Natural killer cell (primary cell): ENCODE measurements at regions not wholly inside any gene's neighbourhood (a gene's known extent, or its start where the extent isn't known, plus 50 kb on each side); places are given as distances from the start of the nearest gene placed in this dataset.

Experiments used
- ATAC-seq, 3 donors: fragments of 150-1000 bp in 2 of 3; fragments of 200-7000 bp in 1 of 3; cut with Tn5 transposase; 1 replicate in 1 of 3; 2 replicates in 2 of 3; pipeline ENCODE4 v1.10.0; 2021; ENCODE audit warnings: mild to moderate bottlenecking in 2 of 3, moderate library complexity in 2 of 3
- DNase-seq, 2 donors: peaks; one replicate each; pipeline versions ENCODE4 v3.0.0 to v3.0.0-alpha.2; 2013 to 2021; ENCODE audit warnings: mixed read lengths in 1 of 2
- H3K27ac ChIP-seq: one replicate; pipeline ENCODE4 v1.5.1; 2013; ENCODE audit warnings: mild to moderate bottlenecking, low read length
- H3K27me3 ChIP-seq: one replicate; pipeline ENCODE4 v1.6.1; 2013; ENCODE audit warnings: low read length; ENCODE audit not compliant: control insufficient read depth, insufficient read depth
- H3K36me3 ChIP-seq: one replicate; pipeline ENCODE4 v1.6.1; 2013; ENCODE audit warnings: low read length; ENCODE audit not compliant: control insufficient read depth, insufficient read depth
- H3K4me1 ChIP-seq: one replicate; pipeline ENCODE4 v1.6.1; 2013; ENCODE audit warnings: low read length; ENCODE audit not compliant: control insufficient read depth, insufficient read depth
- H3K4me3 ChIP-seq: one replicate; pipeline ENCODE4 v1.5.1; 2013; ENCODE audit warnings: low read length
- H3K9me3 ChIP-seq: one replicate; pipeline ENCODE4 v1.6.1; 2013; ENCODE audit warnings: low read length; ENCODE audit not compliant: control insufficient read depth, insufficient read depth
- H3K27ac Mint-ChIP-seq, 2 donors: one replicate each; pipeline ENCODE4 v1.8.0; 2022; ENCODE audit warnings: mild to moderate bottlenecking in 2 of 2, mixed read lengths in 2 of 2, moderate library complexity in 1 of 2
- H3K27me3 Mint-ChIP-seq, 2 donors: one replicate each; pipeline ENCODE4 v1.8.0; 2022; ENCODE audit warnings: low read depth in 2 of 2, mixed read lengths in 2 of 2
- H3K36me3 Mint-ChIP-seq: one replicate; pipeline ENCODE4 v1.8.0; 2022; ENCODE audit warnings: mixed read lengths
- H3K4me1 Mint-ChIP-seq, 2 donors: one replicate each; pipeline ENCODE4 v1.8.0; 2022; ENCODE audit warnings: mixed read lengths in 2 of 2
- H3K4me3 Mint-ChIP-seq: one replicate; pipeline ENCODE4 v1.8.0; 2022; ENCODE audit warnings: mild to moderate bottlenecking, moderate library complexity, mixed read lengths
- H3K9me3 Mint-ChIP-seq, 2 donors: one replicate each; pipeline ENCODE4 v1.8.0; 2022; ENCODE audit warnings: mixed read lengths in 2 of 2
- WGBS: methylation state at CpG from one replicate; pipeline ENCODE4 v1.1.7; 2013; ENCODE audit warnings: missing lambda C conversion rate; ENCODE audit not compliant: insufficient coverage; 5-methylcytosine and 5-hydroxymethylcytosine counted together
- intact Hi-C: fragments of 100-400 bp; cut with micrococcal nuclease; formaldehyde crosslinking; loops from one replicate; pipeline ENCODE4 v1.14.2; 2022
- TF ChIP-seq, protein P1 (sequence below): fragments of 200-600 bp; IDR thresholded peaks from one replicate; pipeline ENCODE4 v1.8.0; 2022; ENCODE audit warnings: antibody characterized with exemption

GRCh38 chr11:79512706-79513469 lies 72.1 kb upstream of the TENM4 start:
- Histone ChIP-seq H3K4me1 (no peaks in the 10 kb centered on the region), H3K4me3 (no peak overlapping the region), H3K36me3 (no peaks in the 10 kb centered on the region), H3K27ac (no peak overlapping the region), H3K9me3 (peaks cover 2% of the 10 kb centered on the region), H3K27me3 (no peaks in the 10 kb centered on the region)
- Mint-ChIP-seq H3K27me3 (no peaks in the 10 kb centered on the region), H3K4me3 (no peak overlapping the region), H3K9me3 (peaks cover 3 to 6% of the 10 kb centered on the region in 2 donors), H3K36me3 (no peaks in the 10 kb centered on the region), H3K4me1 (no peaks in the 10 kb centered on the region), H3K27ac (no peak overlapping the region)
- WGBS: 36% methylated on average over 2 of the region's 4 CpGs
- DNase-seq (no peak), ATAC-seq (no peak)
- intact Hi-C loops: no loop called here
- TF ChIP-seq, protein P1, sequence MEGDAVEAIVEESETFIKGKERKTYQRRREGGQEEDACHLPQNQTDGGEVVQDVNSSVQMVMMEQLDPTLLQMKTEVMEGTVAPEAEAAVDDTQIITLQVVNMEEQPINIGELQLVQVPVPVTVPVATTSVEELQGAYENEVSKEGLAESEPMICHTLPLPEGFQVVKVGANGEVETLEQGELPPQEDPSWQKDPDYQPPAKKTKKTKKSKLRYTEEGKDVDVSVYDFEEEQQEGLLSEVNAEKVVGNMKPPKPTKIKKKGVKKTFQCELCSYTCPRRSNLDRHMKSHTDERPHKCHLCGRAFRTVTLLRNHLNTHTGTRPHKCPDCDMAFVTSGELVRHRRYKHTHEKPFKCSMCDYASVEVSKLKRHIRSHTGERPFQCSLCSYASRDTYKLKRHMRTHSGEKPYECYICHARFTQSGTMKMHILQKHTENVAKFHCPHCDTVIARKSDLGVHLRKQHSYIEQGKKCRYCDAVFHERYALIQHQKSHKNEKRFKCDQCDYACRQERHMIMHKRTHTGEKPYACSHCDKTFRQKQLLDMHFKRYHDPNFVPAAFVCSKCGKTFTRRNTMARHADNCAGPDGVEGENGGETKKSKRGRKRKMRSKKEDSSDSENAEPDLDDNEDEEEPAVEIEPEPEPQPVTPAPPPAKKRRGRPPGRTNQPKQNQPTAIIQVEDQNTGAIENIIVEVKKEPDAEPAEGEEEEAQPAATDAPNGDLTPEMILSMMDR: no peak

- peaks cover 0 to under 1% of the 10 kb centered on the region in 2 donors for H3K9me3 Mint-ChIP-seq
- H3K4me3 ChIP-seq: no peak overlapping the region
- H3K9me3 ChIP-seq: no peaks in the 10 kb centered on the region
- no peaks in the 10 kb centered on the region for H3K36me3 Mint-ChIP-seq
- H3K4me1 Mint-ChIP-seq: no peaks in the 10 kb centered on the region
- H3K27ac Mint-ChIP-seq: no peak overlapping the region
- 63% methylated on average over 8 of the region's 9 CpGs for WGBS
- no peak overlapping the region for H3K4me3 Mint-ChIP-seq
- H3K27me3 ChIP-seq: no peaks in the 10 kb centered on the region
- H3K27me3 Mint-ChIP-seq: no peaks in the 10 kb centered on the region
- H3K4me1 ChIP-seq: no peaks in the 10 kb centered on the region
- DNase-seq (no peak), ATAC-seq (no peak)
- H3K27ac ChIP-seq: no peak overlapping the region
- H3K36me3 ChIP-seq: no peaks in the 10 kb centered on the region
- intact Hi-C loops: no loop called here
- TF ChIP-seq, protein P1: no peak
These were observed 70.1 kb upstream of the TENM4 start for GRCh38 chr11:79510960-79511359.

DNA sequence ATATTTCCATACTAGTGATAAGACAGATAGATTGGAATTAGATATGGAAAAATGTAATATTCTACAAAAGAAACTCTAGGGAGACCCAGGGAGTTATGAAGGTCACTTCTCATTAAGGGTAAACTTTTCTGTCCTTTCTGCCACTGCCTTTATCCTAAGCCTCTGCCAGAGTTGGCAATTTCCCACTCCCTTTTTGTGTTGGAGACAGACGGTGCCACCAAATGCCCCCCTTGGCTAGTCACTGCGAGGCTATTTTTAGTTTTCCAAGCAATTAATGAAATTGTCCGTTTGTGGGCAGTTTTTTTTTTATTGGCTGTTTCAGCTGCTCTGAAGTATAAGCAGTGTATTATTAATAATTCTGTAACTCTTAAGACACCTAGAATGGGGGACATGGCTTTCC lies 67.6 kb upstream of the TENM4 start:
- Mint-ChIP-seq H3K27ac (no peak overlapping the region), H3K9me3 (no peaks in the 10 kb centered on the region), H3K27me3 (no peaks in the 10 kb centered on the region), H3K4me1 (no peaks in the 10 kb centered on the region), H3K4me3 (no peak overlapping the region), H3K36me3 (no peaks in the 10 kb centered on the region)
- TF ChIP-seq, protein P1: no peak
- H3K27ac ChIP-seq: no peak overlapping the region
- no peak overlapping the region for H3K4me3 ChIP-seq
- DNase-seq (no peak), ATAC-seq (no peak)
- H3K9me3 ChIP-seq: no peaks in the 10 kb centered on the region
- no peaks in the 10 kb centered on the region for H3K27me3 ChIP-seq
- 33% methylated on average over 3 of the region's 3 CpGs for WGBS
- intact Hi-C loops: no loop called here
- H3K36me3 ChIP-seq: no peaks in the 10 kb centered on the region
- no peaks in the 10 kb centered on the region for H3K4me1 ChIP-seq

- intact Hi-C loops: no loop called here
- Histone ChIP-seq H3K4me3 (no peak overlapping the region), H3K4me1 (no peaks in the 10 kb centered on the region), H3K9me3 (no peaks in the 10 kb centered on the region), H3K36me3 (no peaks in the 10 kb centered on the region), H3K27me3 (no peaks in the 10 kb centered on the region), H3K27ac (no peak overlapping the region)
- Mint-ChIP-seq H3K4me3 (no peak overlapping the region), H3K36me3 (no peaks in the 10 kb centered on the region), H3K4me1 (no peaks in the 10 kb centered on the region), H3K27ac (no peak overlapping the region), H3K27me3 (no peaks in the 10 kb centered on the region), H3K9me3 (no peaks in the 10 kb centered on the region)
- ATAC-seq (no peak), DNase-seq (no peak)
- TF ChIP-seq, protein P1: no peak
- WGBS: 52% methylated on average over 7 of the region's 7 CpGs
These were observed 66.9 kb upstream of the TENM4 start for GRCh38 chr11:79507706-79508105.
